Liver (tissue), 3 donors: ENCODE measurements at regions not wholly inside any gene's neighbourhood (a gene's known extent, or its start where the extent isn't known, plus 50 kb on each side); places are given as distances from the start of the nearest gene placed in this dataset.

Experiments
- RAD21 ChIP-seq, 2 donors: IDR thresholded peaks; 2 replicates each; pipeline ENCODE4 v1.6.1; 2016; ENCODE audit warnings: antibody characterized with exemption in 2 of 2, mild to moderate bottlenecking in 2 of 2
- YY1 ChIP-seq: IDR thresholded peaks from 2 replicates; pipeline ENCODE4 v1.6.1; 2016; ENCODE audit warnings: antibody characterized with exemption, mild to moderate bottlenecking
- TF ChIP-seq, protein P1 (sequence below): fragments of 150-350 bp; IDR thresholded peaks from 2 replicates; pipeline ENCODE4 v1.5.1; 2017; ENCODE audit warnings: improper control_type of control experiment, low read depth, low read length; ENCODE audit not compliant: missing input control
- donor health status: healthy.
- donor health status: healthy.

DNA sequence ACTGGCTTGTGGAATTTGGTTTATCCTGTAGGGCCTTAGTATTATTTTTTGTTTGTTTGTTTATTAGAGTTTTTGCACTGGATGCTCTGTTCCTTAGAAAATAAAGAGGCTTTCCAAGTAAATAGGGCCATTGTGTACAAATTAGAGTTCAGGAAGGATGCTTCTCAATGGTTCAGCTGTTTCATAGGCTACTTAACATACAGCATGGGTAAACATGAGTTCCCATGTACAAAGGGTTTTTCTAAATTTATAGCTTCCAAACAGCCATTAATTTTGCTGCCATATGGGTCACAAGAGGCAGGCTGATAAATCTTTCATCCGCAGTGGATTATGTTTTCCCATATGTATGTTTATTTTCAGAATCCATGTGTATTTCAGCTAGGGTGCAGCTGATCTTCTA is 121.6 kb upstream of the WDR11 start:
- TF ChIP-seq, protein P1, sequence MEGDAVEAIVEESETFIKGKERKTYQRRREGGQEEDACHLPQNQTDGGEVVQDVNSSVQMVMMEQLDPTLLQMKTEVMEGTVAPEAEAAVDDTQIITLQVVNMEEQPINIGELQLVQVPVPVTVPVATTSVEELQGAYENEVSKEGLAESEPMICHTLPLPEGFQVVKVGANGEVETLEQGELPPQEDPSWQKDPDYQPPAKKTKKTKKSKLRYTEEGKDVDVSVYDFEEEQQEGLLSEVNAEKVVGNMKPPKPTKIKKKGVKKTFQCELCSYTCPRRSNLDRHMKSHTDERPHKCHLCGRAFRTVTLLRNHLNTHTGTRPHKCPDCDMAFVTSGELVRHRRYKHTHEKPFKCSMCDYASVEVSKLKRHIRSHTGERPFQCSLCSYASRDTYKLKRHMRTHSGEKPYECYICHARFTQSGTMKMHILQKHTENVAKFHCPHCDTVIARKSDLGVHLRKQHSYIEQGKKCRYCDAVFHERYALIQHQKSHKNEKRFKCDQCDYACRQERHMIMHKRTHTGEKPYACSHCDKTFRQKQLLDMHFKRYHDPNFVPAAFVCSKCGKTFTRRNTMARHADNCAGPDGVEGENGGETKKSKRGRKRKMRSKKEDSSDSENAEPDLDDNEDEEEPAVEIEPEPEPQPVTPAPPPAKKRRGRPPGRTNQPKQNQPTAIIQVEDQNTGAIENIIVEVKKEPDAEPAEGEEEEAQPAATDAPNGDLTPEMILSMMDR, result no peak
- TF ChIP-seq RAD21 (IDR thresholded peaks at IDR 0.05) (no peak), YY1 (no peak)
